ENCODE measurements at regions not wholly inside any gene's neighbourhood (a gene's known extent, or its start where the extent isn't known, plus 50 kb on each side); places are given as distances from the start of the nearest gene placed in this dataset.

GRCh38 chr14:82441270-82441669 is 907.6 kb upstream of the SEL1L start:
- TF ChIP-seq CTCF (IDR thresholded peaks at IDR 0.05): no peak
- Mint-ChIP-seq H3K27me3 (ENCODE audit: unreplicated experiment) (no peaks in the 10 kb centered on the region), H3K36me3 (ENCODE audit: unreplicated experiment) (no peaks in the 10 kb centered on the region), H3K9me3 (ENCODE audit: unreplicated experiment) (peaks cover 22% of the 10 kb centered on the region), H3K4me1 (ENCODE audit: unreplicated experiment) (no peaks in the 10 kb centered on the region), H3K4me3 (ENCODE audit: unreplicated experiment) (no peak overlapping the region), H3K27ac (ENCODE audit: unreplicated experiment) (no peak overlapping the region)
- DNase-seq (ENCODE audit: extremely low spot score, unreplicated experiment): no peak

GRCh38 chr14:82445810-82446570 is 912.3 kb upstream of the SEL1L start:
- H3K9me3 Mint-ChIP-seq (ENCODE audit: unreplicated experiment): peaks cover 22% of the 10 kb centered on the region
- TF ChIP-seq CTCF (IDR thresholded peaks at IDR 0.05): no peak
- H3K4me3 Mint-ChIP-seq (ENCODE audit: unreplicated experiment): no peak overlapping the region
- no peaks in the 10 kb centered on the region for H3K27me3 Mint-ChIP-seq (ENCODE audit: unreplicated experiment)
- H3K4me1 Mint-ChIP-seq (ENCODE audit: unreplicated experiment): no peaks in the 10 kb centered on the region
- no peak for DNase-seq (ENCODE audit: extremely low spot score, unreplicated experiment)
- no peaks in the 10 kb centered on the region for H3K36me3 Mint-ChIP-seq (ENCODE audit: unreplicated experiment)
- no peak overlapping the region for H3K27ac Mint-ChIP-seq (ENCODE audit: unreplicated experiment)

DNA sequence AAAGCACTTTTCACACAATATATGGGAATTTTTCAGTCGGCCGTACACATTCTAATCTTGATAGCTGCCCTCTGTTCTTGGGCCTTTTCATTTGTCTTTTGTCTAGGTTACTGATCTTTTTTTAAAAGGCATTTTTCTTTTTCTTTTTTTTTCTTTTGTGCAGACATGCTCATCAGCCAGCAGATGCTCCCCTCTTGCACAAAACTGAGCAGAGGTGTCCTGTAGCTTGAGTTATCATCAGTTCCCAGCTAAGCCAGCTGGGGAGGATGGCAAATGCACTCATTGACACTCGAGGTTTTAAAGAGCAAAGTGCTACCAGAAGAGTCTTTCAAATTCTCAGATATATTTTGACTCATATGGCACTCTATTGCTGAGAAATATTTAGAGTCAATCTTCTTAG is 913.9 kb upstream of the SEL1L start:
- H3K4me1 Mint-ChIP-seq (ENCODE audit: unreplicated experiment): no peaks in the 10 kb centered on the region

DNA sequence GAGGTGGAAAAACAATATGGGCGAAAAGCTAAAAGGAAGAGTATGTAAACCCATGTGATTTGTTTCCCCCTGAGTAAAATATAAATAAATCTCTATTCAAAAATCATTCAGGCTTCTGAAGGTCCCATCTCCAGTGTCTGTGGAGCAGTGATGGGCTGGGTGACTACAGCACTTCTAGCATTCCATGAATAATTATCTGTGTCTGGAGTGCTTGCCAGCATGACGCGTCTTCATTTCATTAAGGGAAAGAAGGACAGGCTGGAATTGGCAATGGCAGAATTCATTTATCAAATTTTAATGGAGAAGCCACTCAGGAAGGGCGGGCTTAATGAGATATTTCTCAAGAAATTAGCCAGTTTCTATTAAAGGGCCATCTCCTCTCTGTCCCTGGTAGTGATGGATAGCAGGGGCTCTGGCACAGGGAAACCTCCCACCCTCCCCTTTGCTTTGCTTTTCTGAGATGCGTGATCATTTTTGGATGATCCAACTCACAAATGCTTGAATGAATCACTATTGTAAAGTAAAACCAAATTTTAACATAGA is 916.3 kb upstream of the SEL1L start:
- Mint-ChIP-seq H3K4me3 (ENCODE audit: unreplicated experiment) (no peak overlapping the region), H3K9me3 (ENCODE audit: unreplicated experiment) (peaks cover 24% of the 10 kb centered on the region), H3K4me1 (ENCODE audit: unreplicated experiment) (no peaks in the 10 kb centered on the region), H3K27ac (ENCODE audit: unreplicated experiment) (no peak overlapping the region), H3K36me3 (ENCODE audit: unreplicated experiment) (no peaks in the 10 kb centered on the region), H3K27me3 (ENCODE audit: unreplicated experiment) (no peaks in the 10 kb centered on the region)
- TF ChIP-seq CTCF (IDR thresholded peaks at IDR 0.05): no peak
- no peak for DNase-seq (ENCODE audit: extremely low spot score, unreplicated experiment)

More for the DNA sequence above, 913.9 kb upstream of the SEL1L start:
- Mint-ChIP-seq H3K36me3 (ENCODE audit: unreplicated experiment) (no peaks in the 10 kb centered on the region), H3K27ac (ENCODE audit: unreplicated experiment) (no peak overlapping the region), H3K27me3 (ENCODE audit: unreplicated experiment) (no peaks in the 10 kb centered on the region), H3K9me3 (ENCODE audit: unreplicated experiment) (peaks cover 21% of the 10 kb centered on the region), H3K4me3 (ENCODE audit: unreplicated experiment) (no peak overlapping the region)
- TF ChIP-seq CTCF (IDR thresholded peaks at IDR 0.05): no peak
- no peak for DNase-seq (ENCODE audit: extremely low spot score, unreplicated experiment)

- no peak for TF ChIP-seq CTCF (IDR thresholded peaks at IDR 0.05)
- DNase-seq (ENCODE audit: extremely low spot score, unreplicated experiment): no peak
- no peak overlapping the region for H3K27ac Mint-ChIP-seq (ENCODE audit: unreplicated experiment)
- no peaks in the 10 kb centered on the region for H3K4me1 Mint-ChIP-seq (ENCODE audit: unreplicated experiment)
- no peak overlapping the region for H3K4me3 Mint-ChIP-seq (ENCODE audit: unreplicated experiment)
- H3K27me3 Mint-ChIP-seq (ENCODE audit: unreplicated experiment): no peaks in the 10 kb centered on the region
- peaks cover 30% of the 10 kb centered on the region for H3K9me3 Mint-ChIP-seq (ENCODE audit: unreplicated experiment)
- no peaks in the 10 kb centered on the region for H3K36me3 Mint-ChIP-seq (ENCODE audit: unreplicated experiment)
Measured at GRCh38 chr14:82451675-82452074, 918.0 kb upstream of the SEL1L start.

Data from osteocyte (in vitro differentiated cells).